ENCODE measurements at regions not wholly inside any gene's neighbourhood (a gene's known extent, or its start where the extent isn't known, plus 50 kb on each side); places are given as distances from the start of the nearest gene placed in this dataset.
"Not testable (repeated sequence)": the region's sequence is repeated elsewhere in the genome, so short reads cannot be mapped to it uniquely, and the experiment has no call there.

- no peak for FAIRE-seq
Measured at GRCh38 chr12:11446372-11446771, 51.0 kb upstream of the PRB2 start.

- FAIRE-seq, result no peak
Measured at GRCh38 chr12:11457996-11458645, 62.8 kb upstream of the PRB2 start.

GRCh38 chr12:11460343-11461023, 65.1 kb upstream of the PRB2 start:
- no peak for FAIRE-seq

GRCh38 chr12:11461433-11461832, 66.1 kb upstream of the PRB2 start:
- FAIRE-seq, result no peak

- FAIRE-seq, result no peak
Measured at GRCh38 chr12:11477110-11477509, 81.7 kb upstream of the PRB2 start.

GRCh38 chr12:11482955-11483354, 87.6 kb upstream of the PRB2 start:
- no peak for FAIRE-seq

- FAIRE-seq, result peak; percentile 96
Measured at GRCh38 chr12:11486623-11487444, 91.5 kb upstream of the PRB2 start.

- no peak for FAIRE-seq
Measured at GRCh38 chr12:11496157-11496851, 100.9 kb upstream of the PRB2 start.

GRCh38 chr12:11497438-11497837, 102.1 kb upstream of the PRB2 start:
- no peak for FAIRE-seq

- no peak for FAIRE-seq
Measured at GRCh38 chr12:11497995-11498394, 102.6 kb upstream of the PRB2 start.

GRCh38 chr12:11498574-11498973, 103.2 kb upstream of the PRB2 start:
- not testable (repeated sequence) for FAIRE-seq

- no peak for FAIRE-seq
Measured at GRCh38 chr12:11499806-11500187, 104.4 kb upstream of the PRB2 start.

GRCh38 chr12:11500188-11500860, 105.0 kb upstream of the PRB2 start:
- FAIRE-seq, result peak; percentile 12

- FAIRE-seq, result no peak
Measured at GRCh38 chr12:11500861-11501230, 105.5 kb upstream of the PRB2 start.

- no peak for FAIRE-seq
Measured at GRCh38 chr12:11508699-11509098, 113.3 kb upstream of the PRB2 start.

- no peak for FAIRE-seq
Measured at GRCh38 chr12:11509326-11509725, 114.0 kb upstream of the PRB2 start.

GRCh38 chr12:11510671-11511070, 115.3 kb upstream of the PRB2 start:
- FAIRE-seq, result no peak

GRCh38 chr12:11513288-11513687, 117.9 kb upstream of the PRB2 start:
- no peak for FAIRE-seq

- no peak for FAIRE-seq
Measured at GRCh38 chr12:11517080-11517479, 121.7 kb upstream of the PRB2 start.

- no peak for FAIRE-seq
Measured at GRCh38 chr12:11524446-11524845, 125.0 kb upstream of the ETV6 start.

GRCh38 chr12:11534064-11534463, 115.4 kb upstream of the ETV6 start:
- no peak for FAIRE-seq

- FAIRE-seq, result no peak
Measured at GRCh38 chr12:11535127-11535526, 114.3 kb upstream of the ETV6 start.

- no peak for FAIRE-seq
Measured at GRCh38 chr12:11539156-11539555, 110.3 kb upstream of the ETV6 start.
